ENCODE measurements at regions not wholly inside any gene's neighbourhood (a gene's known extent, or its start where the extent isn't known, plus 50 kb on each side); places are given as distances from the start of the nearest gene placed in this dataset.

GRCh38 chr3:40745381-40746106, 220.8 kb downstream of the ZNF621 start:
- no peak for DNase-seq
- 91 to 100% methylated on average over 2 of the region's 2 CpGs for WGBS, 2 donors
- TF ChIP-seq CTCF (IDR thresholded peaks at IDR 0.05) (no peak), POLR2A (IDR thresholded peaks at IDR 0.05) (no peak)
- H3K27ac ChIP-seq, result no peak overlapping the region
- H3K4me1 ChIP-seq, result peaks cover 8% of the 10 kb centered on the region
- intact Hi-C loops (cut with DNase I; ENCODE audit: low total_unique reads), result no loop called here
- H3K9me3 ChIP-seq, result no peaks in the 10 kb centered on the region
- no peaks in the 10 kb centered on the region for H3K36me3 ChIP-seq (ENCODE audit: low read depth, missing control alignments)
- no peaks in the 10 kb centered on the region for H3K27me3 ChIP-seq
- no peak overlapping the region for H3K4me3 ChIP-seq

GRCh38 chr3:40751666-40752065, 226.9 kb downstream of the ZNF621 start:
- 82 to 100% methylated on average over 1 of the region's 1 CpG for WGBS, 2 donors
- Histone ChIP-seq H3K4me1 (no peaks in the 10 kb centered on the region), H3K27me3 (no peaks in the 10 kb centered on the region), H3K27ac (no peak overlapping the region), H3K36me3 (ENCODE audit: low read depth, missing control alignments) (no peaks in the 10 kb centered on the region), H3K9me3 (no peaks in the 10 kb centered on the region), H3K4me3 (no peak overlapping the region)
- intact Hi-C loops (cut with DNase I; ENCODE audit: low total_unique reads), result no loop called here
- no peak for TF ChIP-seq CTCF (IDR thresholded peaks at IDR 0.05)
- TF ChIP-seq POLR2A (IDR thresholded peaks at IDR 0.05), result no peak
- no peak for DNase-seq

- H3K4me1 ChIP-seq, result no peaks in the 10 kb centered on the region
- H3K36me3 ChIP-seq (ENCODE audit: low read depth, missing control alignments), result no peaks in the 10 kb centered on the region
- TF ChIP-seq CTCF (IDR thresholded peaks at IDR 0.05), result no peak
- TF ChIP-seq POLR2A (IDR thresholded peaks at IDR 0.05), result no peak
- no peaks in the 10 kb centered on the region for H3K27me3 ChIP-seq
- DNase-seq, result no peak
- intact Hi-C loops (cut with DNase I; ENCODE audit: low total_unique reads), result no loop called here
- 81 to 90% methylated on average over 3 of the region's 3 CpGs for WGBS, 2 donors
- H3K27ac ChIP-seq, result no peak overlapping the region
- no peak overlapping the region for H3K4me3 ChIP-seq
- H3K9me3 ChIP-seq, result no peaks in the 10 kb centered on the region
Observed at GRCh38 chr3:40752492-40752891, 227.7 kb downstream of the ZNF621 start.

- intact Hi-C loops (cut with DNase I; ENCODE audit: low total_unique reads), result no loop called here
- Histone ChIP-seq H3K4me1 (no peaks in the 10 kb centered on the region), H3K27ac (no peak overlapping the region), H3K36me3 (ENCODE audit: low read depth, missing control alignments) (no peaks in the 10 kb centered on the region), H3K27me3 (no peaks in the 10 kb centered on the region), H3K9me3 (no peaks in the 10 kb centered on the region), H3K4me3 (no peak overlapping the region)
- no peak for DNase-seq
- no peak for TF ChIP-seq POLR2A (IDR thresholded peaks at IDR 0.05)
Observed at GRCh38 chr3:40753291-40753770, 228.6 kb downstream of the ZNF621 start.

- Histone ChIP-seq H3K27ac (no peak overlapping the region), H3K4me1 (no peaks in the 10 kb centered on the region), H3K27me3 (no peaks in the 10 kb centered on the region), H3K9me3 (no peaks in the 10 kb centered on the region), H3K36me3 (ENCODE audit: low read depth, missing control alignments) (no peaks in the 10 kb centered on the region), H3K4me3 (no peak overlapping the region)
- intact Hi-C loops (cut with DNase I; ENCODE audit: low total_unique reads), result no loop called here
- no peak for DNase-seq
- TF ChIP-seq CTCF (IDR thresholded peaks at IDR 0.05) (no peak), POLR2A (IDR thresholded peaks at IDR 0.05) (no peak)
- 81 to 82% methylated on average over 3 of the region's 3 CpGs for WGBS, 2 donors
Observed at GRCh38 chr3:40753951-40754350, 229.2 kb downstream of the ZNF621 start.

Measured in testis (tissue), 2 donors.